Astrocyte (in vitro differentiated cells and primary cell): ENCODE measurements at regions not wholly inside any gene's neighbourhood (a gene's known extent, or its start where the extent isn't known, plus 50 kb on each side); places are given as distances from the start of the nearest gene placed in this dataset.

Experiments
- CTCF ChIP-seq: IDR thresholded peaks from 2 replicates; pipeline ENCODE4 v1.5.1; 2011; ENCODE audit warnings: low read depth, mild to moderate bottlenecking, inconsistent platforms, low read length, moderate library complexity; ENCODE audit not compliant: insufficient read depth
- EZH2 ChIP-seq: IDR thresholded peaks from 2 replicates; pipeline ENCODE4 v1.6.1; 2012; ENCODE audit warnings: mild to moderate bottlenecking, low read length, inconsistent platforms; ENCODE audit not compliant: insufficient read depth

- TF ChIP-seq CTCF, result no peak
- TF ChIP-seq EZH2, result no peak
Measured at GRCh38 chr6:68182386-68182785, 452.7 kb upstream of the ADGRB3 start.
